ENCODE measurements at regions not wholly inside any gene's neighbourhood (a gene's known extent, or its start where the extent isn't known, plus 50 kb on each side); places are given as distances from the start of the nearest gene placed in this dataset.

DNA sequence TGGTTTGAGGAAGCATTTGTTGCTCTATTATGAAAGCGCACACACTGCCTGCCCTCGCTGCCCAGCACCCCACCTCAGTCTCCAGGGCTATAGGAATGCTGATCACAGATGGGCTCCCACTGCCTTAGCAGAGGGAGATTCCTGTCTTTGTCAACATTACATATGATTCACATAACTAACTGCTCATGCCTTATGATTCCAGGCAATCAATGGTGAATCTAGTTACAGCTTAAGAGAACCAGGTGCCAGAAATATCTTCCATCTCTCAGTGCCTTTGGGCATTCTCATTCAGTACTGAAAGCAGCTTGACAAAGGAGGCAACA is 458.9 kb upstream of the C9orf72 start:
- TF ChIP-seq, protein P1, sequence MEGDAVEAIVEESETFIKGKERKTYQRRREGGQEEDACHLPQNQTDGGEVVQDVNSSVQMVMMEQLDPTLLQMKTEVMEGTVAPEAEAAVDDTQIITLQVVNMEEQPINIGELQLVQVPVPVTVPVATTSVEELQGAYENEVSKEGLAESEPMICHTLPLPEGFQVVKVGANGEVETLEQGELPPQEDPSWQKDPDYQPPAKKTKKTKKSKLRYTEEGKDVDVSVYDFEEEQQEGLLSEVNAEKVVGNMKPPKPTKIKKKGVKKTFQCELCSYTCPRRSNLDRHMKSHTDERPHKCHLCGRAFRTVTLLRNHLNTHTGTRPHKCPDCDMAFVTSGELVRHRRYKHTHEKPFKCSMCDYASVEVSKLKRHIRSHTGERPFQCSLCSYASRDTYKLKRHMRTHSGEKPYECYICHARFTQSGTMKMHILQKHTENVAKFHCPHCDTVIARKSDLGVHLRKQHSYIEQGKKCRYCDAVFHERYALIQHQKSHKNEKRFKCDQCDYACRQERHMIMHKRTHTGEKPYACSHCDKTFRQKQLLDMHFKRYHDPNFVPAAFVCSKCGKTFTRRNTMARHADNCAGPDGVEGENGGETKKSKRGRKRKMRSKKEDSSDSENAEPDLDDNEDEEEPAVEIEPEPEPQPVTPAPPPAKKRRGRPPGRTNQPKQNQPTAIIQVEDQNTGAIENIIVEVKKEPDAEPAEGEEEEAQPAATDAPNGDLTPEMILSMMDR (IDR thresholded peaks at IDR 0.05) = no peak
- no peak for TF ChIP-seq POLR2A (IDR thresholded peaks at IDR 0.05)

Data from testis (tissue), 2 donors.